GM13976 (cell line): ENCODE measurements at regions not wholly inside any gene's neighbourhood (a gene's known extent, or its start where the extent isn't known, plus 50 kb on each side); places are given as distances from the start of the nearest gene placed in this dataset.

Source experiments
- DNase-seq: peaks from one replicate; pipeline ENCODE4 v3.0.0; 2012; ENCODE audit warnings: low spot score
- CTCF ChIP-seq: IDR thresholded peaks from 2 replicates; pipeline ENCODE4 v1.5.1; 2012; ENCODE audit warnings: borderline replicate concordance, mild to moderate bottlenecking; ENCODE audit not compliant: insufficient read depth; ENCODE audit errors: extremely low read depth, missing control alignments, control extremely low read depth
- in situ Hi-C: fragments of 300-500 bp; cut with MboI; formaldehyde crosslinking; loops from one replicate; pipeline ENCODE4 v1.12.0; 2022; ENCODE audit warnings: low sequenced_read_pairs, mixed read lengths, inconsistent platforms; ENCODE audit not compliant: unreplicated experiment

- DNase-seq = no peak
- in situ Hi-C loops = no loop called here
- TF ChIP-seq CTCF = no peak
Measured at GRCh38 chr1:5711956-5712645, 280.1 kb downstream of the NPHP4 start.

GRCh38 chr1:5711079-5711478 lies 281.1 kb downstream of the NPHP4 start:
- in situ Hi-C loops = no loop called here
- DNase-seq = no peak
- TF ChIP-seq CTCF = no peak

GRCh38 chr1:5709976-5710375 lies 282.2 kb downstream of the NPHP4 start:
- DNase-seq = no peak
- in situ Hi-C loops = no loop called here
- no peak for TF ChIP-seq CTCF

- TF ChIP-seq CTCF = no peak
- in situ Hi-C loops = no loop called here
- DNase-seq = no peak
Measured at GRCh38 chr1:5709461-5709975, 282.7 kb downstream of the NPHP4 start.

- in situ Hi-C loops = no loop called here
- TF ChIP-seq CTCF = no peak
- DNase-seq = no peak
Measured at GRCh38 chr1:5708346-5709245, 283.6 kb downstream of the NPHP4 start.

GRCh38 chr1:5707566-5708345 lies 284.5 kb downstream of the NPHP4 start:
- DNase-seq = no peak
- in situ Hi-C loops = no loop called here
- no peak for TF ChIP-seq CTCF
